IMR-90 (cell line): ENCODE measurements at regions not wholly inside any gene's neighbourhood (a gene's known extent, or its start where the extent isn't known, plus 50 kb on each side); places are given as distances from the start of the nearest gene placed in this dataset.

Experiments used
- ATAC-seq: fragments of 200-7000 bp; cut with Tn5 transposase; 2 replicates; pipeline ENCODE4 v1.9.1; 2020; ENCODE audit warnings: low read depth, mild to moderate bottlenecking, moderate library complexity
- BruUV-seq: library from RNA; stranded (reverse); fragments of 400-500 nt; replicated peaks from 2 replicates; lab custom pipeline; 2021; lab: Mats Ljungman, UMichigan
- CTCF ChIA-PET: fragments of 300-600 bp; formaldehyde crosslinking; extraction: SDS; loops from one replicate; lab custom pipeline; 2021; ENCODE audit warnings: antibody characterized with exemption; lab: Yijun Ruan, JAX
- POLR2A ChIA-PET: fragments of 300-600 bp; sonication (Branson Sonifier 250); formaldehyde crosslinking; loops from one replicate; lab custom pipeline; 2022; ENCODE audit warnings: antibody characterized with exemption; ENCODE audit not compliant: unreplicated experiment; lab: Charles Lee
- DNase-seq: peaks from one replicate; pipeline ENCODE4 v3.0.0; 2013
- H2AFZ ChIP-seq: replicated peaks from 2 replicates; pipeline ENCODE3; 2013; ENCODE audit warnings: low read length, mild to moderate bottlenecking; ENCODE audit not compliant: poor library complexity
- H2AK5ac ChIP-seq: 2 replicates; pipeline ENCODE4 v1.6.1; 2013; ENCODE audit warnings: low read depth, low read length, inconsistent platforms
- H2AK9ac ChIP-seq: replicated peaks from 2 replicates; pipeline ENCODE3; 2013; ENCODE audit warnings: mild to moderate bottlenecking, low read depth, low read length, moderate library complexity; ENCODE audit not compliant: poor library complexity
- H2BK120ac ChIP-seq: 2 replicates; pipeline ENCODE4 v1.6.1; 2013; ENCODE audit warnings: low read depth, low read length, inconsistent platforms
- H2BK15ac ChIP-seq: 3 replicates; pipeline ENCODE4 v1.6.1; 2013; ENCODE audit warnings: low read depth, low read length, inconsistent platforms
- H2BK20ac ChIP-seq: 2 replicates; pipeline ENCODE4 v1.6.1; 2013; ENCODE audit warnings: low read depth, mild to moderate bottlenecking, inconsistent platforms, low read length, moderate library complexity
- H2BK5ac ChIP-seq: 2 replicates; pipeline ENCODE4 v1.6.1; 2013; ENCODE audit warnings: mild to moderate bottlenecking, low read depth, low read length, inconsistent platforms; ENCODE audit not compliant: poor library complexity, severe bottlenecking
- H3K14ac ChIP-seq: replicated peaks from 2 replicates; pipeline ENCODE4 v1.6.1; 2013; ENCODE audit warnings: low read depth, low read length, inconsistent platforms
- H3K18ac ChIP-seq: 2 replicates; pipeline ENCODE4 v1.6.1; 2013; ENCODE audit warnings: low read depth, low read length, control low read depth
- H3K23ac ChIP-seq: 2 replicates; pipeline ENCODE4 v1.6.1; 2013; ENCODE audit warnings: low read depth, low read length, inconsistent platforms
- H3K27ac ChIP-seq: 2 replicates; pipeline ENCODE4 v1.5.1; 2013; ENCODE audit warnings: mild to moderate bottlenecking, control low read depth, low read length; ENCODE audit not compliant: insufficient read depth
- H3K27me3 ChIP-seq: 2 replicates; pipeline ENCODE4 v1.6.1; 2013; ENCODE audit warnings: low read length; ENCODE audit not compliant: control insufficient read depth, insufficient read depth
- H3K36me3 ChIP-seq: 2 replicates; pipeline ENCODE4 v1.6.1; 2013; ENCODE audit warnings: low read length, mixed read lengths; ENCODE audit not compliant: control insufficient read depth, insufficient read depth
- H3K4ac ChIP-seq: 2 replicates; pipeline ENCODE4 v1.6.1; 2013; ENCODE audit warnings: low read depth, low read length, inconsistent platforms
- H3K4me1 ChIP-seq: 2 replicates; pipeline ENCODE4 v1.6.1; 2013; ENCODE audit warnings: low read length, mixed read lengths; ENCODE audit not compliant: control insufficient read depth, insufficient read depth
- H3K4me2 ChIP-seq: 2 replicates; pipeline ENCODE4 v1.6.1; 2013; ENCODE audit warnings: low read depth, mild to moderate bottlenecking, control low read depth, low read length, moderate library complexity
- H3K4me3 ChIP-seq: 2 replicates; pipeline ENCODE4 v1.5.1; 2013; ENCODE audit warnings: low read depth, mild to moderate bottlenecking, control low read depth, low read length, moderate library complexity; ENCODE audit not compliant: insufficient read depth
- H3K56ac ChIP-seq: 2 replicates; pipeline ENCODE4 v1.6.1; 2013; ENCODE audit warnings: low read length, inconsistent platforms; ENCODE audit not compliant: insufficient read depth; ENCODE audit errors: extremely low read depth
- H3K79me1 ChIP-seq, 2 experiments: 2 replicates each; pipeline ENCODE4 v1.6.1; 2013; ENCODE audit warnings: low read length in 2 of 2, inconsistent platforms in 1 of 2, low read depth in 1 of 2
- H3K9ac ChIP-seq: 2 replicates; pipeline ENCODE4 v1.6.1; 2013; ENCODE audit warnings: low read depth, low read length, control low read depth
- H3K9me1 ChIP-seq: 2 replicates; pipeline ENCODE4 v1.6.1; 2013; ENCODE audit warnings: low read length, inconsistent platforms; ENCODE audit not compliant: insufficient read depth
- H3K9me3 ChIP-seq: 2 replicates; pipeline ENCODE4 v1.6.1; 2013; ENCODE audit warnings: low read length; ENCODE audit not compliant: control insufficient read depth, insufficient read depth
- H4K20me1 ChIP-seq: 2 replicates; pipeline ENCODE4 v1.6.1; 2013; ENCODE audit warnings: low read length, inconsistent platforms; ENCODE audit not compliant: insufficient read depth
- H4K5ac ChIP-seq: 2 replicates; pipeline ENCODE4 v1.6.1; 2013; ENCODE audit warnings: mild to moderate bottlenecking, low read depth, low read length, control low read depth
- H4K8ac ChIP-seq, 2 experiments: 2 replicates each; pipeline ENCODE4 v1.6.1; 2013; ENCODE audit warnings: low read depth in 2 of 2, low read length in 2 of 2, control low read depth in 1 of 2, inconsistent platforms in 1 of 2
- H4K91ac ChIP-seq: 2 replicates; pipeline ENCODE4 v1.6.1; 2013; ENCODE audit warnings: low read depth, low read length, inconsistent platforms; ENCODE audit not compliant: insufficient read depth
- BHLHE40 ChIP-seq: fragments of 150-350 bp; IDR thresholded peaks from 2 replicates; pipeline ENCODE4 v1.6.1; 2016; ENCODE audit warnings: mild to moderate bottlenecking, low read depth, low read length
- FOS ChIP-seq: fragments of 150-350 bp; IDR thresholded peaks from 2 replicates; pipeline ENCODE4 v1.6.1; 2016; ENCODE audit warnings: low read depth, low read length
- NFE2L2 ChIP-seq: fragments of 150-350 bp; IDR thresholded peaks from 2 replicates; pipeline ENCODE4 v1.6.1; 2016; ENCODE audit warnings: low read depth, mild to moderate bottlenecking, low read length
- SMC3 ChIP-seq: fragments of 150-350 bp; IDR thresholded peaks from 2 replicates; pipeline ENCODE4 v1.6.1; 2016; ENCODE audit warnings: low read depth, mild to moderate bottlenecking, antibody characterized with exemption, low read length, moderate library complexity
- USF2 ChIP-seq: fragments of 150-350 bp; IDR thresholded peaks from 2 replicates; pipeline ENCODE4 v1.6.1; 2017; ENCODE audit warnings: mild to moderate bottlenecking, antibody characterized with exemption, low read length, low read depth
- WGBS, 2 experiments: methylation state at CpG; one replicate each; pipeline versions ENCODE4 v1.1.5 to v1.1.7; 2013; ENCODE audit warnings: missing lambda C conversion rate in 2 of 2; ENCODE audit not compliant: insufficient read length in 1 of 2; ENCODE audit errors: extremely low coverage in 2 of 2; 5-methylcytosine and 5-hydroxymethylcytosine counted together
- dilution Hi-C: fragments of 300-500 bp; cut with HindIII; formaldehyde crosslinking; loops from one replicate; pipeline ENCODE4 v1.14.3; 2018; ENCODE audit warnings: low sequenced_read_pairs; ENCODE audit not compliant: unreplicated experiment
- in situ Hi-C: fragments of 300-500 bp; cut with MboI; formaldehyde crosslinking; loops from 3 replicates; pipeline ENCODE4 v1.14.3; 2019; ENCODE audit warnings: low sequenced_read_pairs, inconsistent platforms, mixed read lengths
- intact Hi-C: fragments of 100-400 bp; cut with micrococcal nuclease; formaldehyde crosslinking; loops from 2 replicates; pipeline ENCODE4 v1.10.0; 2022

GRCh38 chr10:128870830-128871597, 596.0 kb upstream of the MGMT start:
- Histone ChIP-seq H3K27me3 (no peaks in the 10 kb centered on the region), H3K18ac (no peak overlapping the region), H3K9me3 (peaks cover 24% of the 10 kb centered on the region), H2AK5ac (no peak overlapping the region), H2BK5ac (no peak overlapping the region), H2BK20ac (no peak overlapping the region), H2AFZ (no peak overlapping the region), H2AK9ac (no peak overlapping the region), H4K20me1 (no peaks in the 10 kb centered on the region), H2BK15ac (no peak overlapping the region), H3K36me3 (no peaks in the 10 kb centered on the region), H4K91ac (no peak overlapping the region), H3K4me3 (no peak overlapping the region), H3K23ac (no peak overlapping the region), H3K4me2 (no peak overlapping the region), H3K9me1 (no peaks in the 10 kb centered on the region), H4K5ac (no peak overlapping the region), H3K14ac (no peak overlapping the region), H4K8ac (no peak overlapping the region), H3K4ac (no peak overlapping the region), H3K56ac (no peak overlapping the region), H3K27ac (no peak overlapping the region), H2BK120ac (no peak overlapping the region), H3K4me1 (no peaks in the 10 kb centered on the region), H3K9ac (no peak overlapping the region), H3K79me1 (no peaks in the 10 kb centered on the region)
- DNase-seq = no peak
- WGBS, 2 experiments = no CpG with 5 or more reads among the region's 11 CpGs
- no peak for ATAC-seq
- intact Hi-C loops (no loop called here), in situ Hi-C loops (no loop called here), dilution Hi-C loops (no loop called here)
- no TSS peak for BruUV-seq
- POLR2A ChIA-PET = no interaction called here
- TF ChIP-seq SMC3 (no peak), BHLHE40 (no peak), USF2 (no peak), NFE2L2 (no peak), FOS (no peak)
- CTCF ChIA-PET = no interaction called here
